Mesenchymal stem cell (in vitro differentiated cells and primary cell): ENCODE measurements at regions not wholly inside any gene's neighbourhood (a gene's known extent, or its start where the extent isn't known, plus 50 kb on each side); places are given as distances from the start of the nearest gene placed in this dataset.
A peak's percentile ranks its signal among the peaks of the same experiment; 100 is the strongest.

ENCODE experiments used
- DNase-seq: peaks from one replicate; pipeline ENCODE4 v3.0.0-alpha.2; 2013
- H2AFZ ChIP-seq: one replicate; pipeline ENCODE4 v1.6.1; 2013; ENCODE audit warnings: low read depth, mild to moderate bottlenecking, control low read depth, inconsistent platforms, low read length, moderate library complexity
- H2AK5ac ChIP-seq: 2 replicates; pipeline ENCODE4 v1.6.1; 2013; ENCODE audit warnings: low read length, moderate library complexity, mild to moderate bottlenecking, inconsistent platforms; ENCODE audit not compliant: severe bottlenecking
- H2BK120ac ChIP-seq: one replicate; pipeline ENCODE4 v1.6.1; 2013; ENCODE audit warnings: low read depth, mild to moderate bottlenecking, inconsistent platforms, low read length, moderate library complexity
- H2BK12ac ChIP-seq, 2 experiments: one replicate each; pipeline ENCODE4 v1.6.1; 2013; ENCODE audit warnings: inconsistent platforms in 2 of 2, low read length in 2 of 2, mild to moderate bottlenecking in 2 of 2, moderate library complexity in 2 of 2, control low read depth in 1 of 2
- H2BK15ac ChIP-seq: one replicate; pipeline ENCODE4 v1.6.1; 2013; ENCODE audit warnings: mild to moderate bottlenecking, low read depth, inconsistent platforms; ENCODE audit not compliant: poor library complexity, severe bottlenecking
- H2BK5ac ChIP-seq: 2 replicates; pipeline ENCODE4 v1.6.1; 2013; ENCODE audit warnings: low read depth, mild to moderate bottlenecking, low read length, control low read depth, inconsistent platforms; ENCODE audit not compliant: poor library complexity, severe bottlenecking
- H3K14ac ChIP-seq, 2 experiments: one replicate each; pipeline ENCODE4 v1.6.1; 2013; ENCODE audit warnings: inconsistent platforms in 2 of 2, low read length in 2 of 2, control low read depth in 1 of 2, mild to moderate bottlenecking in 1 of 2, moderate library complexity in 1 of 2
- H3K18ac ChIP-seq, 2 experiments: one replicate each; pipeline ENCODE4 v1.6.1; 2013; ENCODE audit warnings: inconsistent platforms in 2 of 2, low read length in 2 of 2, control low read depth in 1 of 2, low read depth in 1 of 2, mild to moderate bottlenecking in 1 of 2
- H3K23ac ChIP-seq, 2 experiments: one replicate each; pipeline ENCODE4 v1.6.1; 2013; ENCODE audit warnings: inconsistent platforms in 2 of 2, low read length in 2 of 2, mild to moderate bottlenecking in 2 of 2, moderate library complexity in 2 of 2, control low read depth in 1 of 2
- H3K27ac ChIP-seq: 2 replicates; pipeline ENCODE4 v1.5.1; 2013; ENCODE audit warnings: mild to moderate bottlenecking, moderate library complexity, low read length, control low read depth, inconsistent platforms; ENCODE audit not compliant: poor library complexity, severe bottlenecking
- H3K27me3 ChIP-seq, 2 experiments: 2 replicates each; pipeline versions ENCODE4 v1.6.1 to v1.7.0; 2013; ENCODE audit warnings: low read length in 2 of 2, mild to moderate bottlenecking in 2 of 2, moderate library complexity in 2 of 2, control low read depth in 1 of 2, inconsistent platforms in 1 of 2; ENCODE audit not compliant: control insufficient read depth in 1 of 2, insufficient read depth in 1 of 2
- H3K36me3 ChIP-seq, 2 experiments: 2 replicates each; pipeline versions ENCODE4 v1.6.1 to v1.7.0; 2013; ENCODE audit warnings: low read length in 2 of 2, control low read depth in 1 of 2, inconsistent platforms in 1 of 2, low read depth in 1 of 2, mild to moderate bottlenecking in 1 of 2; ENCODE audit not compliant: insufficient read depth in 2 of 2, control insufficient read depth in 1 of 2
- H3K4ac ChIP-seq, 2 experiments: one replicate each; pipeline ENCODE4 v1.6.1; 2013; ENCODE audit warnings: inconsistent platforms in 2 of 2, low read length in 2 of 2, mild to moderate bottlenecking in 2 of 2, moderate library complexity in 2 of 2, control low read depth in 1 of 2, low read depth in 1 of 2
- H3K4me1 ChIP-seq: 2 replicates; pipeline ENCODE4 v1.6.1; 2013; ENCODE audit warnings: low read depth, low read length, control low read depth; ENCODE audit not compliant: control insufficient read depth, insufficient read depth
- H3K4me2 ChIP-seq: 2 replicates; pipeline ENCODE4 v1.6.1; 2013; ENCODE audit warnings: low read length, mild to moderate bottlenecking, inconsistent platforms; ENCODE audit not compliant: poor library complexity, severe bottlenecking
- H3K4me3 ChIP-seq, 2 experiments: 2 replicates each; pipeline versions ENCODE4 v1.5.1 to v1.7.0; 2013; ENCODE audit warnings: low read length in 2 of 2, mild to moderate bottlenecking in 2 of 2, control low read depth in 1 of 2, low read depth in 1 of 2; ENCODE audit not compliant: insufficient read depth in 1 of 2
- H3K79me1 ChIP-seq: replicated peaks from 2 replicates; pipeline ENCODE4 v1.6.1; 2013; ENCODE audit warnings: mild to moderate bottlenecking, control low read depth, low read length, inconsistent platforms; ENCODE audit not compliant: poor library complexity, severe bottlenecking
- H3K9ac ChIP-seq: 2 replicates; pipeline ENCODE4 v1.7.0; 2013; ENCODE audit warnings: mild to moderate bottlenecking, low read length, moderate library complexity
- H3K9me3 ChIP-seq: 2 replicates; pipeline ENCODE4 v1.7.0; 2013; ENCODE audit warnings: mild to moderate bottlenecking, low read length; ENCODE audit not compliant: control insufficient read depth
- H4K8ac ChIP-seq: one replicate; pipeline ENCODE4 v1.6.1; 2013; ENCODE audit warnings: inconsistent platforms, mild to moderate bottlenecking, low read length, moderate library complexity
- H4K91ac ChIP-seq: one replicate; pipeline ENCODE4 v1.6.1; 2013; ENCODE audit warnings: mild to moderate bottlenecking, low read length, inconsistent platforms
- WGBS: methylation state at CpG from one replicate; pipeline ENCODE4 v1.1.7; 2013; ENCODE audit warnings: mixed read lengths; 5-methylcytosine and 5-hydroxymethylcytosine counted together

DNA sequence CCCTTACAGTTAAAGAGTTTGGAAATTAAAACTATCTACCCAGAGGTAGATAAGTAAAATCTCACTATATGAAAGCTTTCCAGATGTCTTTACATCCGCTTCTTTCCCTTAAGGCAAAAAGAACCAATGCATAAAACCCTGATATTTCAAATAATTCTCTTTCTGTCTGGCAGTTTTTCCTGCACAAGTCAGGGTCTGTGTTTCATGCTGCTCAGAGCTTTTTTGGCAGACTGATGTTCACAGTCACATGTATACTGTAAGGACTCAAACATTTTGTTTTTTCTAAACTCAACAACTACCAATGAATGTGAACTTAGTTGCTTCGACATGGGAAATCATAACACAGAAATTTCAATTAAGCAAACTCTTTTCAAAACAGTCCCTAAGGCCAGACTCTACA lies 988.4 kb downstream of the EPHA3 start:
- H2AK5ac ChIP-seq = no peak overlapping the region
- H4K8ac ChIP-seq = no peak overlapping the region
- WGBS = 88% methylated on average over 2 of the region's 2 CpGs
- no peak overlapping the region for H2BK5ac ChIP-seq
- no peak overlapping the region for H3K9ac ChIP-seq
- H3K14ac ChIP-seq = no peak overlapping the region
- H2BK12ac ChIP-seq = no peak overlapping the region
- H3K4me2 ChIP-seq = no peak overlapping the region
- H3K18ac ChIP-seq = no peak overlapping the region
- H3K9me3 ChIP-seq = no peaks in the 10 kb centered on the region
- H3K27ac ChIP-seq = no peak overlapping the region
- H3K23ac ChIP-seq = no peak overlapping the region
- DNase-seq = no peak
- H3K27me3 ChIP-seq = no peaks in the 10 kb centered on the region
- H3K4me1 ChIP-seq = no peaks in the 10 kb centered on the region
- no peaks in the 10 kb centered on the region for H3K79me1 ChIP-seq
- no peak overlapping the region for H3K4me3 ChIP-seq
- no peak overlapping the region for H4K91ac ChIP-seq
- H2BK15ac ChIP-seq = no peak overlapping the region
- H3K36me3 ChIP-seq = no peaks in the 10 kb centered on the region
- no peak overlapping the region for H3K4ac ChIP-seq
- H2AFZ ChIP-seq = no peak overlapping the region
- no peak overlapping the region for H2BK120ac ChIP-seq

DNA sequence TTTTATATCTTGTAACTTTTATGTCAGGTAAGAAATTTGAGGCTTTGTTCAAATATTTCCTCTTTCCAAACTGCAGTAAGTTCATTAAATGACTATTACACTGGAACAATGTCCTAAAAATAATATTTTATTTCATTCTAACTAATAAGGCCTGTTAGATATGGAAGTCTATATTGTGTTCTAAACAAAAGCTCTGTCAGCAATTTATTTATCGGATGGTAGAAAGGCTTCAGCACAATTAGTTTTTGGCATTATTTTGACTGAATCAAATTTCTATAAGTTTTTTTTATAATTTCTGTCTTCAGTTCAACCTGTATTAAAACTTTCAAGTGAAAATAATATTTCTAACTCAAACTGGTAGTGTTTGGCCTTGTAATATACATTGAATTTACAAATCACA lies 992.1 kb downstream of the EPHA3 start:
- Histone ChIP-seq H3K79me1 (no peaks in the 10 kb centered on the region), H2BK12ac (no peak overlapping the region), H3K14ac (no peak overlapping the region), H3K23ac (no peak overlapping the region), H3K4me3 (no peak overlapping the region), H2BK15ac (no peak overlapping the region), H4K91ac (no peak overlapping the region), H3K9ac (no peak overlapping the region), H4K8ac (no peak overlapping the region), H2AFZ (no peak overlapping the region), H3K27ac (no peak overlapping the region), H3K18ac (no peak overlapping the region), H3K36me3 (no peaks in the 10 kb centered on the region), H3K27me3 (no peaks in the 10 kb centered on the region), H3K9me3 (no peaks in the 10 kb centered on the region), H2AK5ac (no peak overlapping the region), H3K4me2 (no peak overlapping the region), H2BK120ac (no peak overlapping the region), H3K4ac (no peak overlapping the region), H2BK5ac (no peak overlapping the region), H3K4me1 (no peaks in the 10 kb centered on the region)
- DNase-seq = no peak
- no CpG with 5 or more reads among the region's 1 CpG for WGBS

DNA sequence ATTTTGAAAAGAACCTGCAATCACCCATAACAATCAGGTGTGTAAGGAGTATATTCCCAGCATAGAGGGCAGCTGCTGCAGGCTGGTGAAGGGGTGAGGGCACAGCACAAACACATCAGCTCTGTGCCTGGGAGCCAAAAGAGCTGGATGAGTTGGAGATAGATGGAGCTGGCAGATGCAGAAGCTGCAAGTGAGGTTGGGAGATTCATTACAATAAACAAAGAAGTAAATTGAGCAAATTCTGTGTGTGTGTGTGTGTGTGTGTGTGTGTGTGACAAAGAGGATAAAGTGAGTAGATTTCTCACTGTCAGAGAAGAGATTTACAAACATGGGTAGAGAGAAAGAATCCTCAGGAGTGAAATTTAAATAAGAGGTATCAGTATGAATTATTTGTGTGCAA lies 994.7 kb downstream of the EPHA3 start:
- Histone ChIP-seq H3K4me1 (no peaks in the 10 kb centered on the region), H3K4me3 (no peak overlapping the region), H3K18ac (no peak overlapping the region), H2BK15ac (no peak overlapping the region), H3K36me3 (no peaks in the 10 kb centered on the region), H3K4ac (no peak overlapping the region), H2BK12ac (no peak overlapping the region), H2AK5ac (no peak overlapping the region), H3K14ac (peak overlapping the region in 1 of 2 experiments; percentile 60), H3K27me3 (no peaks in the 10 kb centered on the region), H2AFZ (no peak overlapping the region), H2BK5ac (no peak overlapping the region), H3K9me3 (no peaks in the 10 kb centered on the region), H4K91ac (no peak overlapping the region), H2BK120ac (no peak overlapping the region), H3K23ac (no peak overlapping the region), H3K79me1 (no peaks in the 10 kb centered on the region), H3K4me2 (no peak overlapping the region), H4K8ac (no peak overlapping the region), H3K27ac (no peak overlapping the region), H3K9ac (no peak overlapping the region)
- DNase-seq = no peak

DNA sequence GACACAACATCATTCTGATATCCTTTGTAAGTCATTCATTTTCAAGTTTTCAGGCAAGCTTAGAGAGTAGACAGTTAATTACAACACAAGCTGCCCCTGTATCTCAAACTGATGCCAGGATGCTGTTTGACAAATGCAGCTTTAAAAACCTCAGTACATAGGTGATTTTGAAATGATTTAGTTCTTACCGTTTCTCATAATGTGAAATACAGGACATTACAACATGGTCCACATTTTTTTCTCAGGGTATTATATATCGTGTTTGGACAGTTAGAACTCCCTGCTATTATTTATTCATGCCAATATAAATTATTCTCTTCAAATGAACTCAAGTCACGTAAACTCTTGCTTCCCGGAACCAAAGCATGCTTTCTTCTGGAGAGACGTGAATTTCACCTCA lies 1013.9 kb downstream of the EPHA3 start:
- no peak overlapping the region for H3K4me3 ChIP-seq
- H2BK120ac ChIP-seq = no peak overlapping the region
- H3K18ac ChIP-seq = no peak overlapping the region
- no peaks in the 10 kb centered on the region for H3K36me3 ChIP-seq
- H3K14ac ChIP-seq = no peak overlapping the region
- no peak overlapping the region for H3K23ac ChIP-seq
- H3K4me2 ChIP-seq = no peak overlapping the region
- H2AFZ ChIP-seq = no peak overlapping the region
- no peaks in the 10 kb centered on the region for H3K4me1 ChIP-seq
- H2AK5ac ChIP-seq = no peak overlapping the region
- H3K27me3 ChIP-seq = no peaks in the 10 kb centered on the region
- no peak overlapping the region for H2BK15ac ChIP-seq
- no peak for DNase-seq
- H3K9ac ChIP-seq = no peak overlapping the region
- H4K8ac ChIP-seq = no peak overlapping the region
- H3K79me1 ChIP-seq = no peaks in the 10 kb centered on the region
- peaks cover 5% of the 10 kb centered on the region for H3K9me3 ChIP-seq
- no peak overlapping the region for H2BK12ac ChIP-seq
- H3K4ac ChIP-seq = no peak overlapping the region
- WGBS = 87% methylated on average over 3 of the region's 5 CpGs
- no peak overlapping the region for H2BK5ac ChIP-seq
- H4K91ac ChIP-seq = no peak overlapping the region
- no peak overlapping the region for H3K27ac ChIP-seq
